ENCODE measurements at regions not wholly inside any gene's neighbourhood (a gene's known extent, or its start where the extent isn't known, plus 50 kb on each side); places are given as distances from the start of the nearest gene placed in this dataset.
"Not testable (repeated sequence)": the region's sequence is repeated elsewhere in the genome, so short reads cannot be mapped to it uniquely, and the experiment has no call there.

- DNase-seq, result no peak
These were observed 375.0 kb downstream of the IRX2 start for GRCh38 chr5:2376486-2376885.

- DNase-seq, result no peak
These were observed 375.7 kb downstream of the IRX2 start for GRCh38 chr5:2375757-2376250.

GRCh38 chr5:2375291-2375690 is 376.2 kb downstream of the IRX2 start:
- no peak for DNase-seq

GRCh38 chr5:2374703-2375102 is 376.8 kb downstream of the IRX2 start:
- no peak for DNase-seq

GRCh38 chr5:2373631-2374030 is 377.8 kb downstream of the IRX2 start:
- no peak for DNase-seq

GRCh38 chr5:2371419-2371710 is 380.1 kb downstream of the IRX2 start:
- no peak for DNase-seq

- DNase-seq, result no peak
These were observed 380.7 kb downstream of the IRX2 start for GRCh38 chr5:2370626-2371418.

- no peak for DNase-seq
These were observed 382.3 kb downstream of the IRX2 start for GRCh38 chr5:2369178-2369577.

- no peak for DNase-seq
These were observed 384.7 kb downstream of the IRX2 start for GRCh38 chr5:2366816-2367215.

GRCh38 chr5:2357309-2357708 is 394.2 kb downstream of the IRX2 start:
- no peak for DNase-seq

- DNase-seq, result no peak
These were observed 395.6 kb downstream of the IRX2 start for GRCh38 chr5:2355859-2356258.

GRCh38 chr5:2353871-2354440 is 397.5 kb downstream of the IRX2 start:
- DNase-seq, result no peak

GRCh38 chr5:2353211-2353610 is 398.3 kb downstream of the IRX2 start:
- no peak for DNase-seq

GRCh38 chr5:2352101-2352861 is 399.2 kb downstream of the IRX2 start:
- DNase-seq, result no peak

- DNase-seq, result not testable (repeated sequence)
These were observed 401.7 kb downstream of the IRX2 start for GRCh38 chr5:2349768-2350167.

GRCh38 chr5:2338686-2339085 is 412.8 kb downstream of the IRX2 start:
- DNase-seq, result no peak

GRCh38 chr5:2335733-2336515 is 415.6 kb downstream of the IRX2 start:
- DNase-seq, result no peak

- no peak for DNase-seq
These were observed 416.2 kb downstream of the IRX2 start for GRCh38 chr5:2335125-2335732.

GRCh38 chr5:2334719-2335118 is 416.8 kb downstream of the IRX2 start:
- no peak for DNase-seq

- no peak for DNase-seq
These were observed 418.2 kb downstream of the IRX2 start for GRCh38 chr5:2333291-2333690.

- DNase-seq, result no peak
These were observed 419.0 kb downstream of the IRX2 start for GRCh38 chr5:2332521-2332920.

GRCh38 chr5:2330325-2331130 is 420.9 kb downstream of the IRX2 start:
- no peak for DNase-seq

Data from CD4-positive, alpha-beta T cell treated with Interleukin-17A for 1 hour (primary cell).